ENCODE measurements at regions not wholly inside any gene's neighbourhood (a gene's known extent, or its start where the extent isn't known, plus 50 kb on each side); places are given as distances from the start of the nearest gene placed in this dataset.

DNA sequence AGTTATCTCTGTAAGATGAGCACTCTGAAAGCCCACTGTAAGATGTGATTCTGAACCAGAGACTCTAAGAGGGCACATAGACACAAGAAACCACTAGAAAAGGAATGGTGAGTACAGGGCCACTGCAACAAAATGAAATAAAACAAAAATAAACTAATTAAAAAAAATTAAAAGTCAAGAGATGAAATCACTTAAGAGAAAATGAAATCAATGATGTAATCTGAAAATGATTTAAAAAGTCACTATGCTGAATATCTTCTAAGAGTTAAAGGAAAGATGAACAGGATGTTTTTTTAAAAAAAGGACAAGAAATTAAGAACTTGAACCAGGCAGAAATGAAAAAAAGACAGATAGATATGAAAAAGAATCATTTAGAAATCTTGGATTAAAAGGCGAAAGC, 110.6 kb upstream of the OLIG2 start:
- ChIA-PET POLR2A (no interaction called here), CTCF (no interaction called here)
- TF ChIP-seq LEF1 (IDR thresholded peaks at IDR 0.05; ENCODE audit: borderline replicate concordance), result no peak
- no peak for TF ChIP-seq BHLHE40 (IDR thresholded peaks at IDR 0.05; ENCODE audit: borderline replicate concordance)
- no peak for TF ChIP-seq L3MBTL2 (conservative IDR thresholded peaks at IDR 0.05)
- TF ChIP-seq SUZ12 (IDR thresholded peaks at IDR 0.05), result no peak
- no peak for TF ChIP-seq HDGF (IDR thresholded peaks at IDR 0.05; ENCODE audit: borderline replicate concordance)
- no peak for TF ChIP-seq FOXM1 (IDR thresholded peaks at IDR 0.05; ENCODE audit: borderline replicate concordance)
- no peak for TF ChIP-seq FOXK2 (IDR thresholded peaks at IDR 0.05)
- TF ChIP-seq, protein P1, sequence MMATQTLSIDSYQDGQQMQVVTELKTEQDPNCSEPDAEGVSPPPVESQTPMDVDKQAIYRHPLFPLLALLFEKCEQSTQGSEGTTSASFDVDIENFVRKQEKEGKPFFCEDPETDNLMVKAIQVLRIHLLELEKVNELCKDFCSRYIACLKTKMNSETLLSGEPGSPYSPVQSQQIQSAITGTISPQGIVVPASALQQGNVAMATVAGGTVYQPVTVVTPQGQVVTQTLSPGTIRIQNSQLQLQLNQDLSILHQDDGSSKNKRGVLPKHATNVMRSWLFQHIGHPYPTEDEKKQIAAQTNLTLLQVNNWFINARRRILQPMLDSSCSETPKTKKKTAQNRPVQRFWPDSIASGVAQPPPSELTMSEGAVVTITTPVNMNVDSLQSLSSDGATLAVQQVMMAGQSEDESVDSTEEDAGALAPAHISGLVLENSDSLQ (IDR thresholded peaks at IDR 0.05), result no peak
- no peak for TF ChIP-seq ARNT (IDR thresholded peaks at IDR 0.05)
- no peak for TF ChIP-seq CTBP1 (IDR thresholded peaks at IDR 0.05; ENCODE audit: borderline replicate concordance)
- no peak for TF ChIP-seq ELF4 (IDR thresholded peaks at IDR 0.05)
- TF ChIP-seq NFRKB (IDR thresholded peaks at IDR 0.05), result no peak
- TF ChIP-seq FOXA1 (IDR thresholded peaks at IDR 0.05), result no peak
- no peak for TF ChIP-seq TARDBP (IDR thresholded peaks at IDR 0.05)
- no peak for TF ChIP-seq ZNF384 (IDR thresholded peaks at IDR 0.05)
- TF ChIP-seq SP1 (IDR thresholded peaks at IDR 0.05), result no peak
- no peak for DNase-seq (ENCODE audit: extremely low spot score)

DNA sequence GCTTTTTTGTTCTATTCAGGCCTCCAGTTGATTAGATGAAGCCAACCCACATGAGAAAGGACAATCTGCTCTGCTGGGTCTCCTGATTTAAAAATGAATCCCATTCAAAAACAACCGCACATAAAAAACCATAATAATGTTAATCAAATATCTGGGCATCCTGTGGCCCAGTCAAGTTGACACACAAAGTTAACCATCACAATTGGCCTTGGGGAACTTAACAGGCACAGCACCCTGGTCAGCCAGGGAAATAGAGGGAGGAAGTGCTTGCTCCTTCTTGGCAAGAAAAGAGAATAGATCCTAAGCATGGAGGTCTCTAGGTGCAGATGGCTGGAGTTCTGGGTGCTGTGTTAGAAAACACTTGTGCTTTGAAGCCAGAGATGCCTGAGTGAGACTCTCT, 109.6 kb upstream of the OLIG2 start:
- ChIA-PET CTCF (no interaction called here), POLR2A (no interaction called here)
- no peak for DNase-seq (ENCODE audit: extremely low spot score)
- TF ChIP-seq ELF4 (IDR thresholded peaks at IDR 0.05), result no peak
- TF ChIP-seq FOXA1 (IDR thresholded peaks at IDR 0.05), result no peak
- no peak for TF ChIP-seq FOXK2 (IDR thresholded peaks at IDR 0.05)
- no peak for TF ChIP-seq TARDBP (IDR thresholded peaks at IDR 0.05)
- no peak for TF ChIP-seq ZNF384 (IDR thresholded peaks at IDR 0.05)

DNA sequence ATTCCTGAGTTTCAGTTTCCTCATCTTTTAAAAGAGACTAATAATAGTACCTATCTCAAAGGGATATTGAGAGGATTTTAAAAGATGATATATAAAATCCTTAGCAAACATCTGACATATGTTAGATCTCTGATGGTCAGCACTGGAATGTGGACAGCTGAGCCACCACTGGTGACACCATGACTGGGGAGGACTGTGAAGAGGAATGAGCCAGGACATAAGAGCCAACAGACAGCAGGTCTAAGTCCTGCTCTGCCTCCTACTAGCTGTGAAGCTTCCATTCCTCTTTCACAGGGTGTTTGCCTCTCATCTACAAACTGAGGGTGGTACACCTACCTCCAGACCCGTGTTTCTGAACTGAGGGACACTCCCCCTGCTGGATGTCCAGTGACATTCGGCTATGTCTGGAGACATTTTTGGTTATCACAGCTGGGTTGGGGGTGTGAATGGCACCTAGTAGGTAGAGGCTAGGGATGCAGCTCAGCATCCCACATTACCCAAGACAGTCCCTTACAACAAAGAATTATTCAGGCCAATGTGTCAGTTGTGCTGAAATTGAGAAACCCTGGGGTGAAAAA, 109.1 kb upstream of the OLIG2 start:
- CTCF ChIA-PET, result interaction anchor here (1.1 kb wide), 1 partner anchor 23 kb away, joined by 4 read pairs; no protein-coding TSS in a partner anchor

DNA sequence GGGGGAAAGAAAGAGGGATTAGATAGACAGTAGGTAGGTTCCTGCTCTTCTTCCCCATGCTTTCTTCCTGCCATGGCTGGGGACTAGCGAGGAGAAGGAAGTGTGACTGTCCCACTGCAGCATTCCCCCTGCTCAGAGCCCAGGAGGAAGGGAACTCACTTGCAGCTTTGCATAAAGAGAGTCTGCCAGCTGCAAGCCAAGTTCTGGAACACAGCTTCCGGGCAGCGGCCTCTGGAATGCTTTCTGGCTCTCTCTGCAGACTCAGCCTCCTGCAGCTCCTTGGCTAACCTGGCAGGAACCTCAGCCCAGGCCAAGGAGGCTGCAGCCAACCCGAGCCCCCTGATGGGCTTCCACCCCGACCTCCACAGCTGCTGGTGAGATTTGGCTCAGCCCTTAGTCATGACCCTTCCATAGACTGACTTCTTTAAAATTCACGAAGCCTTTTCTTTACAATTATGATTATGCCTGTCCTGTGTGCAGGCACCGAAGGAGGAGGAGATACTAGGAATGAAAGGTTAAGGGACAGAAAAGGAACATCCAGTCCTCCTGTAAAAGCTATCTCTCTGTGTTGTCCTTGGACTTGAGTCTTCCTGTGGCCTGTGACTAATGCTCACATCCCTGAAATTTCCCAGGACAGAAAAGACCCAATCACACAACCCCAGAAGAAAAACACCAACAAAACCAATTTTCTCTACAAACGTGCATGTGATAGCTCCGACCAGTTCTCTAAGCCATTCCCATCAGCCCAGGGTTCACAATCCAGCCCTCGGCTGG, 108.2 kb upstream of the OLIG2 start:
- POLR2A ChIA-PET, result interaction anchor here (0.6 to 1.9 kb wide), 2 partner anchors 50 to 108 kb away, joined by 3 to 5 read pairs; partner anchors contain the start of gene OLIG2

More for the DNA sequence above, 109.1 kb upstream of the OLIG2 start:
- no peak for TF ChIP-seq SP1 (IDR thresholded peaks at IDR 0.05)
- no peak for TF ChIP-seq FOXK2 (IDR thresholded peaks at IDR 0.05)
- TF ChIP-seq CTBP1 (IDR thresholded peaks at IDR 0.05; ENCODE audit: borderline replicate concordance), result no peak
- TF ChIP-seq FOXM1 (IDR thresholded peaks at IDR 0.05; ENCODE audit: borderline replicate concordance), result no peak
- TF ChIP-seq, protein P1 (IDR thresholded peaks at IDR 0.05), result no peak
- TF ChIP-seq NFRKB (IDR thresholded peaks at IDR 0.05), result no peak
- no peak for TF ChIP-seq ZNF384 (IDR thresholded peaks at IDR 0.05)
- TF ChIP-seq FOXA1 (IDR thresholded peaks at IDR 0.05), result no peak
- TF ChIP-seq ELF4 (IDR thresholded peaks at IDR 0.05), result no peak
- TF ChIP-seq HDGF (IDR thresholded peaks at IDR 0.05; ENCODE audit: borderline replicate concordance), result no peak
- no peak for TF ChIP-seq TARDBP (IDR thresholded peaks at IDR 0.05)
- no peak for TF ChIP-seq L3MBTL2 (conservative IDR thresholded peaks at IDR 0.05)
- POLR2A ChIA-PET, result interaction anchor here (0.6 kb wide), 1 partner anchor 49 kb away, joined by 3 read pairs; no protein-coding TSS in a partner anchor
- DNase-seq (ENCODE audit: extremely low spot score), result peak; percentile 44

DNA sequence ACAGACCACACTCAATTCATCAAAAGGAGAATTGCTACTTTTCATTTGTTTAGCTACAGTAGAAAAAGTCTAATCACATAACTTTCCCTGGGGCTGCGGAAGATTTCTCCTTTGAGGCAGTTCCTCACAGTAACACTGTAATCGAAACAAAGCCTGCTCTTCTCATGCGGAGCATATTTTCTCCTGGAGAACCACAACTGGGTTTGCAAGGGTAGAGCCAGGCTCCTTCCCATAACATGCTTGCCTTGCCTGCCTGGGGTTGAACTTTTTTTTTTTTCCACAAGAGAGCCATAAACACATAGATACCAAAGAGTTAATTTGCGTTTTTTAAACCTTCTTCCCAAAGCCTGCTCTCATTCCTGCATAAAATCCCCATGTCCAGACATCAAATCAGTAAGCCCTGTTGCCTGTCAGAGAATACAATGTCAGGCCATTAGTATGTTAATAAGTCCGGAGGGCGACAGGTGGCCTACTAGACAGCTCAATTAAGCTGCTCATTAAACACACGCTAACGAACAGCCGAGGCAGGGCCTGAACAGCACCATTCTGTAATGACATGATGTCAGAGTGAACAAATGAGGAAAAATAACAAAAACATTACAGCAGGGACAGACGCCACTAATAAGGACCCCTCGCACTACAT, 107.1 kb upstream of the OLIG2 start:
- ChIA-PET CTCF (no interaction called here), POLR2A (interaction anchor here (1.9 kb wide), 1 partner anchor 107 kb away, joined by 5 read pairs; the partner anchor contains the start of gene OLIG2)
- DNase-seq (ENCODE audit: extremely low spot score), result no peak
- TF ChIP-seq FOXA1 (IDR thresholded peaks at IDR 0.05), result no peak

More for the DNA sequence above, 108.2 kb upstream of the OLIG2 start:
- DNase-seq (ENCODE audit: extremely low spot score), result no peak
- no peak for TF ChIP-seq NFRKB (IDR thresholded peaks at IDR 0.05)
- TF ChIP-seq, protein P1 (IDR thresholded peaks at IDR 0.05), result no peak
- no peak for TF ChIP-seq ARNT (IDR thresholded peaks at IDR 0.05)
- no peak for TF ChIP-seq FOXK2 (IDR thresholded peaks at IDR 0.05)
- no peak for TF ChIP-seq CTBP1 (IDR thresholded peaks at IDR 0.05; ENCODE audit: borderline replicate concordance)
- no peak for TF ChIP-seq HDGF (IDR thresholded peaks at IDR 0.05; ENCODE audit: borderline replicate concordance)
- TF ChIP-seq LEF1 (IDR thresholded peaks at IDR 0.05; ENCODE audit: borderline replicate concordance), result no peak
- no peak for TF ChIP-seq L3MBTL2 (conservative IDR thresholded peaks at IDR 0.05)
- TF ChIP-seq FOXM1 (IDR thresholded peaks at IDR 0.05; ENCODE audit: borderline replicate concordance), result no peak
- no peak for TF ChIP-seq ELF4 (IDR thresholded peaks at IDR 0.05)
- no peak for TF ChIP-seq FOXA1 (IDR thresholded peaks at IDR 0.05)
- TF ChIP-seq SP1 (IDR thresholded peaks at IDR 0.05), result no peak
- TF ChIP-seq SUZ12 (IDR thresholded peaks at IDR 0.05), result no peak
- TF ChIP-seq ZNF384 (IDR thresholded peaks at IDR 0.05), result no peak
- CTCF ChIA-PET, result interaction anchor here (0.5 to 1.1 kb wide), 3 partner anchors 22 to 317 kb away, joined by 3 to 4 read pairs (median 3); no protein-coding TSS in a partner anchor

DNA sequence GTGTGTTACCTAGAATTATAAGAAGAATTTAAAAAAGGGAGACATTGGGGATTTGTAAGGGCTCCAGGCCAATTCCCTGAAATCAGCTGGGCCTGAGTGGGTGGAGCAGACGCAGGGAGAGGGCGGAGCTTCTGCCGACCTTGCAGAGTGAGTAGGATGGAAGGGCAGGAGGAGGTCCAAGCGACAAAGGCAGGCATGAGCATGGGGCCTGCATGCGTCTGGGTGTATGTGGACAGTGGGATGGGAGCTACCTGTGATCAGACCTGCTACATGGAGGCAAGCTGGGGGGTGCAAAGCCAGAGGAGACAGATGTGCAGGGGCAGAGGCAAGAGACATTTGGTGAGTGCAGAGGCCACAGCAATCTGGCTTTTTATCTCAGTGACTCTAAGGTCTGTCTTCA, 105.3 kb upstream of the OLIG2 start:
- DNase-seq (ENCODE audit: extremely low spot score), result no peak
- POLR2A ChIA-PET, result no interaction called here
- CTCF ChIA-PET, result no interaction called here
- TF ChIP-seq ELF4 (IDR thresholded peaks at IDR 0.05) (no peak), BHLHE40 (IDR thresholded peaks at IDR 0.05; ENCODE audit: borderline replicate concordance) (no peak), L3MBTL2 (conservative IDR thresholded peaks at IDR 0.05) (no peak), SUZ12 (IDR thresholded peaks at IDR 0.05) (no peak), SP1 (IDR thresholded peaks at IDR 0.05) (no peak), LEF1 (IDR thresholded peaks at IDR 0.05; ENCODE audit: borderline replicate concordance) (no peak), NFRKB (IDR thresholded peaks at IDR 0.05) (no peak), ARNT (IDR thresholded peaks at IDR 0.05) (no peak), FOXM1 (IDR thresholded peaks at IDR 0.05; ENCODE audit: borderline replicate concordance) (no peak), CTBP1 (IDR thresholded peaks at IDR 0.05; ENCODE audit: borderline replicate concordance) (no peak), TARDBP (IDR thresholded peaks at IDR 0.05) (no peak), FOXA1 (IDR thresholded peaks at IDR 0.05) (no peak), FOXK2 (IDR thresholded peaks at IDR 0.05) (no peak), HDGF (IDR thresholded peaks at IDR 0.05; ENCODE audit: borderline replicate concordance) (no peak), ZNF384 (IDR thresholded peaks at IDR 0.05) (no peak)
- TF ChIP-seq, protein P1 (IDR thresholded peaks at IDR 0.05), result no peak
